ENCODE measurements at regions not wholly inside any gene's neighbourhood (a gene's known extent, or its start where the extent isn't known, plus 50 kb on each side); places are given as distances from the start of the nearest gene placed in this dataset.

DNA sequence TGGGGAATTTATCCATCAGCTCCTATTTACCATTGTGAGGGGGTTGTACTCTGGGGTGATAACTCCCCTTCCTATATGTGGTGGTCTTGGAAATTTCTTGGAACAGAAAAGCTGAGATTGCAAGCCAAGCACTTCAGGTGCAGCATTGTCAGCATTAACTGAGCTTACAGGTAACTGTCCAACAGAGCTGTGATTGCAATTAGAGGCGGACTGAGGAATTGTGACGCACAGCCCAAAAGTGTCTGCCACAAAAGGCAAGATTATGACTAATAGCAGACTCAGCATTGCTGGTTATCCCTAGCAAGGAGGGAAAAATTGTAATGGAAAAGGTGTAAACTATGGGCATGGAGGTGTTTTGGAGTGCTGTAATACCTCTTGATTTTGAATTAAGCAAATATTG is 126.1 kb upstream of the AGR3 start:
- no peak for TF ChIP-seq CTCF (IDR thresholded peaks at IDR 0.05; ENCODE audit: unreplicated experiment)
- no peak overlapping the region for H3K27ac Mint-ChIP-seq

GRCh38 chr7:17009007-17009719 is 127.4 kb upstream of the AGR3 start:
- H3K27me3 Mint-ChIP-seq = peaks cover 3% of the 10 kb centered on the region
- no peak overlapping the region for H3K27ac Mint-ChIP-seq
- no peak overlapping the region for H3K4me3 Mint-ChIP-seq (ENCODE audit: low read depth)
- TF ChIP-seq CTCF (IDR thresholded peaks at IDR 0.05; ENCODE audit: unreplicated experiment) = peak; percentile 35
- H3K36me3 Mint-ChIP-seq (ENCODE audit: insufficient read depth) = no peaks in the 10 kb centered on the region
- no peaks in the 10 kb centered on the region for H3K9me3 Mint-ChIP-seq (ENCODE audit: low read depth)
- DNase-seq (ENCODE audit: low spot score, unreplicated experiment) = no peak
- H3K4me1 Mint-ChIP-seq (ENCODE audit: low read depth) = no peaks in the 10 kb centered on the region

More for the DNA sequence above, 126.1 kb upstream of the AGR3 start:
- no peak for DNase-seq (ENCODE audit: low spot score, unreplicated experiment)
- Mint-ChIP-seq H3K36me3 (ENCODE audit: insufficient read depth) (no peaks in the 10 kb centered on the region), H3K9me3 (ENCODE audit: low read depth) (peaks cover 8% of the 10 kb centered on the region), H3K4me1 (ENCODE audit: low read depth) (no peaks in the 10 kb centered on the region), H3K27me3 (peaks cover 3% of the 10 kb centered on the region), H3K4me3 (ENCODE audit: low read depth) (no peak overlapping the region)

GRCh38 chr7:17009933-17010332 is 128.2 kb upstream of the AGR3 start:
- H3K4me1 Mint-ChIP-seq (ENCODE audit: low read depth) = no peaks in the 10 kb centered on the region
- H3K27me3 Mint-ChIP-seq = peaks cover 3% of the 10 kb centered on the region
- no peak for DNase-seq (ENCODE audit: low spot score, unreplicated experiment)
- no peaks in the 10 kb centered on the region for H3K36me3 Mint-ChIP-seq (ENCODE audit: insufficient read depth)
- no peak for TF ChIP-seq CTCF (IDR thresholded peaks at IDR 0.05; ENCODE audit: unreplicated experiment)
- no peak overlapping the region for H3K4me3 Mint-ChIP-seq (ENCODE audit: low read depth)
- H3K27ac Mint-ChIP-seq = no peak overlapping the region
- H3K9me3 Mint-ChIP-seq (ENCODE audit: low read depth) = no peaks in the 10 kb centered on the region

DNA sequence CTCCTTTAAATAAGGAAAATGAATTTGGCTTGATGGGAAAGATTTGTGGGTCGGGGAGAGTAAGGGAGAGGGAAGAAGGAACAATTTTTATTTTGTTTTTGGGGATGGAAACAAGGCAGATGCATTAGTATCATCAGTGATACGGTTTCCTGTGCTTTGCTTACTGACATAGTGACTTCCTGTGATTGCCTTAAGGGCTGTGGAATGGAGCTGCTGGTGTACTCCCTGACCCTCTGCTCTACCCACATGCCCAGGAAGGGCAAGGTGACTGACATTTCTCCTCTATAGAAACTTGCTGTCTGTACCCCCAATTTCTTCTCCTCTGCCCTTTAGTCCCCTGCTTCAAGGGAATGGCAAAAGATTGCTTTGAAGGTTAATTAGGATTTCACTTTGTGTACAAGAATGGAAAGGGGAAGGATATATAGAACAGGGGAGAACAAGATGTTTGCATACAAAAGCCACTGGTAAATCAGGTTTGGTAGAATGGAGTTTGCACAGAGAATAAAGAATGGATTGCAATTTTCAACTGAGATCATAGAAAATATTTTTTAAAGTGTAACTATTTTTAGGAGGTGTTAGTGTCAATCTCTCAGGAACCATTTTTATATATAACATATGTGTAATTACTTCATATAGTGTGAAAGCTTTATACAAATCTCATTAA is 129.0 kb upstream of the AGR3 start:
- no peaks in the 10 kb centered on the region for H3K36me3 Mint-ChIP-seq (ENCODE audit: insufficient read depth)
- H3K4me1 Mint-ChIP-seq (ENCODE audit: low read depth) = no peaks in the 10 kb centered on the region
- H3K4me3 Mint-ChIP-seq (ENCODE audit: low read depth) = no peak overlapping the region
- peaks cover 3% of the 10 kb centered on the region for H3K27me3 Mint-ChIP-seq
- no peak overlapping the region for H3K27ac Mint-ChIP-seq
- H3K9me3 Mint-ChIP-seq (ENCODE audit: low read depth) = no peaks in the 10 kb centered on the region
- TF ChIP-seq CTCF (IDR thresholded peaks at IDR 0.05; ENCODE audit: unreplicated experiment) = no peak
- DNase-seq (ENCODE audit: low spot score, unreplicated experiment) = no peak

- TF ChIP-seq CTCF (IDR thresholded peaks at IDR 0.05; ENCODE audit: unreplicated experiment) = no peak
These were observed 131.4 kb upstream of the AGR3 start for GRCh38 chr7:17013204-17013603.

More at GRCh38 chr7:17013204-17013603, 131.4 kb upstream of the AGR3 start:
- H3K4me3 Mint-ChIP-seq (ENCODE audit: low read depth) = no peak overlapping the region
- no peak for DNase-seq (ENCODE audit: low spot score, unreplicated experiment)
- peaks cover 3% of the 10 kb centered on the region for H3K9me3 Mint-ChIP-seq (ENCODE audit: low read depth)
- H3K27me3 Mint-ChIP-seq = peaks cover 3% of the 10 kb centered on the region
- H3K36me3 Mint-ChIP-seq (ENCODE audit: insufficient read depth) = no peaks in the 10 kb centered on the region
- peaks cover 4% of the 10 kb centered on the region for H3K4me1 Mint-ChIP-seq (ENCODE audit: low read depth)
- no peak overlapping the region for H3K27ac Mint-ChIP-seq
